CD14-positive monocyte (primary cell): ENCODE measurements at regions not wholly inside any gene's neighbourhood (a gene's known extent, or its start where the extent isn't known, plus 50 kb on each side); places are given as distances from the start of the nearest gene placed in this dataset.

ENCODE experiments used
- DNase-seq, 3 donors: peaks; one replicate each; pipeline ENCODE4 v3.0.0-alpha.2; 2011 to 2022
- H2AFZ ChIP-seq: 2 replicates; pipeline ENCODE4 v1.6.0; 2012; ENCODE audit warnings: mild to moderate bottlenecking, low read depth, low read length, inconsistent platforms; ENCODE audit not compliant: insufficient read depth, poor library complexity, severe bottlenecking
- H3K27ac ChIP-seq, 2 donors: 1 replicate in 1 of 2; 2 replicates in 1 of 2; pipeline ENCODE4 v1.5.1; 2012 to 2013; ENCODE audit warnings: low read length in 2 of 2, control low read depth in 1 of 2, inconsistent platforms in 1 of 2, low read depth in 1 of 2, mild to moderate bottlenecking in 1 of 2
- H3K27me3 ChIP-seq, 2 donors: one replicate each; pipeline versions ENCODE4 v1.6.0 to v1.6.1; 2011 to 2013; ENCODE audit warnings: low read length in 2 of 2; ENCODE audit not compliant: control insufficient read depth in 2 of 2, insufficient read depth in 2 of 2
- H3K36me3 ChIP-seq, 2 donors: replicated peaks in 1 of 2; 1 replicate in 1 of 2; 2 replicates in 1 of 2; pipeline versions ENCODE4 v1.5.1 to v1.6.1; 2012 to 2013; ENCODE audit warnings: low read length in 2 of 2, control low read depth in 1 of 2, inconsistent platforms in 1 of 2, mild to moderate bottlenecking in 1 of 2; ENCODE audit not compliant: insufficient read depth in 2 of 2, control insufficient read depth in 1 of 2
- H3K4me1 ChIP-seq, 2 donors: 1 replicate in 1 of 2; 2 replicates in 1 of 2; pipeline versions ENCODE4 v1.5.1 to v1.6.1; 2012 to 2013; ENCODE audit warnings: low read length in 2 of 2, control low read depth in 1 of 2, inconsistent platforms in 1 of 2, mild to moderate bottlenecking in 1 of 2, moderate library complexity in 1 of 2; ENCODE audit not compliant: insufficient read depth in 2 of 2, control insufficient read depth in 1 of 2
- H3K4me2 ChIP-seq: replicated peaks from 2 replicates; pipeline ENCODE3; 2012; ENCODE audit warnings: low read length, moderate library complexity, mild to moderate bottlenecking; ENCODE audit not compliant: poor library complexity, severe bottlenecking; ENCODE audit errors: extremely low read depth
- H3K4me3 ChIP-seq, 3 experiments: fragments of 200-600 bp in 1 of 3; sonication (generic) in 1 of 3; replicated peaks in 1 of 3; 1 replicate in 2 of 3; 2 replicates in 1 of 3; pipeline ENCODE4 v1.5.1; 2011 to 2013; ENCODE audit warnings: low read length in 3 of 3, mild to moderate bottlenecking in 3 of 3, control low read depth in 2 of 3, low read depth in 2 of 3, inconsistent platforms in 1 of 3, moderate library complexity in 1 of 3
- H3K79me2 ChIP-seq: 2 replicates; pipeline ENCODE4 v1.6.0; 2012; ENCODE audit warnings: mild to moderate bottlenecking, control low read depth, inconsistent platforms, low read length, moderate library complexity; ENCODE audit not compliant: insufficient read depth
- H3K9ac ChIP-seq: 2 replicates; pipeline ENCODE4 v1.6.0; 2017; ENCODE audit warnings: low read length, mild to moderate bottlenecking; ENCODE audit not compliant: insufficient read depth, poor library complexity, severe bottlenecking
- H3K9me3 ChIP-seq, 2 donors: replicated peaks in 1 of 2; 1 replicate in 1 of 2; 2 replicates in 1 of 2; pipeline versions ENCODE4 v1.5.1 to v1.6.1; 2012 to 2013; ENCODE audit warnings: low read length in 2 of 2, control low read depth in 1 of 2; ENCODE audit not compliant: control insufficient read depth in 1 of 2, insufficient read depth in 1 of 2
- H4K20me1 ChIP-seq: 2 replicates; pipeline ENCODE4 v1.6.0; 2012; ENCODE audit warnings: mild to moderate bottlenecking, low read length, control low read depth, moderate library complexity; ENCODE audit not compliant: insufficient read depth
- H3K27ac Mint-ChIP-seq, 7 donors: one replicate each; pipeline ENCODE4 v1.8.0; 2020; ENCODE audit warnings: mild to moderate bottlenecking in 7 of 7, mixed read lengths in 7 of 7, moderate library complexity in 6 of 7, inconsistent platforms in 2 of 7
- H3K27me3 Mint-ChIP-seq, 3 donors: one replicate each; pipeline ENCODE4 v1.8.0; 2021 to 2022; ENCODE audit warnings: low read depth in 3 of 3, mild to moderate bottlenecking in 3 of 3, mixed read lengths in 3 of 3, moderate library complexity in 3 of 3, inconsistent platforms in 1 of 3
- H3K36me3 Mint-ChIP-seq, 2 donors: one replicate each; pipeline ENCODE4 v1.8.0; 2020; ENCODE audit warnings: mixed read lengths in 2 of 2, inconsistent platforms in 1 of 2, mild to moderate bottlenecking in 1 of 2
- H3K4me1 Mint-ChIP-seq: one replicate; pipeline ENCODE4 v1.8.0; 2020; ENCODE audit warnings: mild to moderate bottlenecking, mixed read lengths
- H3K4me3 Mint-ChIP-seq, 2 donors: one replicate each; pipeline ENCODE4 v1.8.0; 2020; ENCODE audit warnings: mild to moderate bottlenecking in 2 of 2, mixed read lengths in 2 of 2, moderate library complexity in 1 of 2
- H3K9me3 Mint-ChIP-seq, 7 donors: one replicate each; pipeline ENCODE4 v1.8.0; 2020 to 2022; ENCODE audit warnings: mixed read lengths in 7 of 7, mild to moderate bottlenecking in 6 of 7, moderate library complexity in 6 of 7, inconsistent platforms in 2 of 7
- CTCF ChIP-seq: fragments of 200-600 bp; IDR thresholded peaks from one replicate; pipeline ENCODE4 v1.8.0; 2022; ENCODE audit warnings: antibody characterized with exemption, mild to moderate bottlenecking
- WGBS: methylation state at CpG from one replicate; pipeline ENCODE4 v1.1.5; 2013; ENCODE audit warnings: missing lambda C conversion rate; ENCODE audit not compliant: insufficient coverage; 5-methylcytosine and 5-hydroxymethylcytosine counted together
- intact Hi-C, 2 donors: fragments of 100-400 bp; cut with micrococcal nuclease; formaldehyde crosslinking; loops; one replicate each; pipeline versions ENCODE4 v1.15.0 to v1.15.1; 2023

DNA sequence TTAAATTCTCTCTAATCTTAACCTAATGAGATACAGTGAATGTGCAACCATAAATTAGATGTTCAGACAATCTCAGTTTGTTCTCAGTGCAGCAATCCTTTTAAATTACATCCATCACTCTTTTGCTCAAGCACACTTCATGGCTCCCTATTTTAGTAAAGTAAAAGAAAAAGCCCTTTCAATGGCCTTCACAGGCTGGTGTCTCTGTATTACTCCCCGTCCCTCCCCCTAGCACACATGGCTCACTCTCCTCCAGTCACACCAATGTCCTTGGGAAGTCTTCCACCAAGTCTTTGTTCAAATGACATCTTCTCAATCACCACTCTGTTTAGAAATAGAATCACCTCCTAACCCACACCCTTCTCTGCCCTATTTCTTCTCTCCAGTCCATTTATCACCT is 60.3 kb upstream of the RGS7 start:
- no peak for DNase-seq
- Histone ChIP-seq H3K36me3 (no peaks in the 10 kb centered on the region), H3K27ac (no peak overlapping the region), H2AFZ (no peak overlapping the region), H3K9ac (no peak overlapping the region), H3K4me3 (no peak overlapping the region), H3K9me3 (no peaks in the 10 kb centered on the region), H3K4me1 (no peaks in the 10 kb centered on the region), H3K27me3 (peaks cover 7 to 12% of the 10 kb centered on the region in 2 donors), H3K79me2 (no peaks in the 10 kb centered on the region), H3K4me2 (no peak overlapping the region), H4K20me1 (no peaks in the 10 kb centered on the region)
- 100% methylated on average over 1 of the region's 1 CpG for WGBS
- no peak for TF ChIP-seq CTCF
- no peaks in the 10 kb centered on the region for H3K4me1 Mint-ChIP-seq
- H3K4me3 Mint-ChIP-seq = no peak overlapping the region
- H3K36me3 Mint-ChIP-seq = no peaks in the 10 kb centered on the region
- no peak overlapping the region for H3K27ac Mint-ChIP-seq
- intact Hi-C loops = no loop called here
- peaks cover 6 to 13% (median 8%) of the 10 kb centered on the region in 3 donors for H3K27me3 Mint-ChIP-seq
- no peaks in the 10 kb centered on the region for H3K9me3 Mint-ChIP-seq

GRCh38 chr1:241413974-241414373 is 57.0 kb upstream of the RGS7 start:
- no peak for DNase-seq
- no peaks in the 10 kb centered on the region for H3K36me3 Mint-ChIP-seq
- Histone ChIP-seq H3K27ac (no peak overlapping the region), H3K9me3 (no peaks in the 10 kb centered on the region), H2AFZ (no peak overlapping the region), H3K4me2 (no peak overlapping the region), H4K20me1 (no peaks in the 10 kb centered on the region), H3K4me1 (no peaks in the 10 kb centered on the region), H3K9ac (no peak overlapping the region), H3K79me2 (no peaks in the 10 kb centered on the region), H3K27me3 (no peaks in the 10 kb centered on the region), H3K36me3 (no peaks in the 10 kb centered on the region), H3K4me3 (no peak overlapping the region)
- 83% methylated on average over 2 of the region's 3 CpGs for WGBS
- no peak for TF ChIP-seq CTCF
- intact Hi-C loops = no loop called here
- H3K27ac Mint-ChIP-seq = no peak overlapping the region
- no peaks in the 10 kb centered on the region for H3K4me1 Mint-ChIP-seq
- peaks cover 0 to 6% (median 3%) of the 10 kb centered on the region in 3 donors for H3K27me3 Mint-ChIP-seq
- no peak overlapping the region for H3K4me3 Mint-ChIP-seq
- peaks cover 0 to 2% (median 0%) of the 10 kb centered on the region in 7 donors for H3K9me3 Mint-ChIP-seq
